Jurkat, Clone E6-1 (cell line): ENCODE measurements at regions not wholly inside any gene's neighbourhood (a gene's known extent, or its start where the extent isn't known, plus 50 kb on each side); places are given as distances from the start of the nearest gene placed in this dataset.

Source experiments
- DNase-seq: peaks from one replicate; pipeline ENCODE4 v3.0.0-alpha.2; 2011; ENCODE audit warnings: low read depth, low spot score
- H3K4me3 ChIP-seq: 2 replicates; pipeline ENCODE4 v1.5.1; 2011; ENCODE audit warnings: mild to moderate bottlenecking, low read length, control low read depth, moderate library complexity

DNA sequence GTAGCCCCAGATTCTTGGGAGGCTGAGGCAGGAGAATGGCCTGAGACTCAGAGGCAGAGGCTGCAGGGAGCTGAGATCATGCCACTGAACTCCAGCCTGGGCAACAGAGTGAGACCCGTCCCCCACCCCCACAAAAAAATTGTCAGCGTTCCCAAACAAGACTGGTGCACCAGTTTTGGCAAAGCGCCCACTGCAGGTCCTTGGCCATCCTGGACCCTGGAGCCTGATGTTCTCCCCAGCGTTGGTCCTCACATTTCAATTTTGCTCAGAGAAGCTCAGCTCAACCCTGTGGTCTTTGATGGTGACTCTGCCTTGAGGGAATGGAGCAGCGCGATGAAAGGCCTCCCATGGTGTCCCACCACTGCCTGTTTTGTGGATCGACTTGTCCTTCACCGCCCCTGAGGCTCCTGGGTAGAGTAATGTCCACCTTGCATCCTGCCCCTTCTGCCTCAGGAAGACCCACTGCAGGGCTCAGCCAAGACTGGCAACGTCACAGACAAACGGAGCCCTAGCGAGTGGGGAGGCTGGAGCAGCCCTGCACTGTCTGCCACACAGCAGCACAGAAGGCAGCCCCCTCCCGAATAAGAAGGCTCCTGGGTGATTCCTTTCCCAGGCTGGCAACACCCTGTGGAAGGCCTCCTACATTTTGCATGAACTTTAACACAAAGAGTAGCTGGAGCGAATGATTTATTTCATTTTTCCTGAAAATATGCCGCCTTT is 410.9 kb downstream of the TCERG1L start:
- no peak for DNase-seq
- no peak overlapping the region for H3K4me3 ChIP-seq

DNA sequence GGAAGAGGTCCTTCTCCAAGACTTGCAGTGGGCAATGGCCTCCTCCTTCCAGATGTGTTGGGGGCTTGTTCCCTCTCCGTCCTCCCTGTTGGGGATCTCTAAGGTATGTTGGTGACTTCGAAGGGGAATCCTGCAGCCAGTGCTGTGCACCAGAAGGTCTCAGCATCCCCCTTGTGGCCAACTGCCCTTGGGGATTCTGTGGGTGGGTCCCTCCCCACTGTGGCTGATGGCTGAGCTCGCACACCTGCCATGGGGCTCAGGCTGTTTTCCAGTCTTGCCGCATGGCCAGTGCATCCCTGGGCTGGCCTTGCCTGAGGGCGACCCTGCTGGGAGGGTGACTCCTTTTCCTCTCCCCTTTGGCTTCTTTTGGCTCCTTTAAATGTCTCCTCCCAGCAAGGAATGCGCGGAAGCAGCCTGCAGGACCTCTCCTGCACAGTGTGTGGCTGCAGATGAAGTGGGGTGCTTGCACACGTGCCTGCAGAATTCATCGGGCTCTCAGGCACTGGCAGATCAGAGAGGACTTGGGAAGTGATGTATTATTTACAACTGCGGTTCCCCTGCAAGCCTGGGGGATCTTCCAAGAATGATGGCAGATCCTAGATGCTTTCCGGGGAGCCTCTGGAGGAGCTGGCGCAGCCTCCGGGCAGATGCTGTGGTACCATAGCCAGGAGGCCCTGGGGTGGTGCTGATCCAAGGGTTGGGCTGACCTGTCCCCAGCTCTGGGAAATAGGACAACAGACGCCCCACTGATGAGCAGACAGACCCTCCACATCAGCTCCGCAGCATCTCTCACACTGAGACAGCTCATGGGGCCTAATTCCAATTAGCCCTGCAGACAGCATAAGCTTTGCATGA is 410.0 kb downstream of the TCERG1L start:
- no peak overlapping the region for H3K4me3 ChIP-seq

DNA sequence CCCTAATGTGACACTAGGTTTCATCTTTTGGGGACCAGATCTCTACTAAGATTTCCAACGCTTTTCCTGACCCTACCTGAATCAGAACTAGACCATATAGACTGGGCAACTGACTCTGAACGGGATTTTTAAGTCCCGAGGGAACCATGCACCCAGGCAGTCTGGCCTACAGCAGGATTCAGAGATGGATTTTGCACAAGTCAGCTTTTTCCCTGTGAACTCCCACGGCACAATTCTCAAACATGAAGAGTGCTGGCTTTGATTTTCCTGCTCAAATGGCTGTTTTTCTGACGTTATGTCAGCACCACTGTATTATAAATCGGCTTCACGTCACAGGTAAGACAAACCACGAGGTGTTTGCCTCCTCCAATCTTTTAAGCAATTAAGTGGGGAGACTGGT is 409.1 kb downstream of the TCERG1L start:
- no peak overlapping the region for H3K4me3 ChIP-seq
- DNase-seq = no peak

More for the DNA sequence above, 410.0 kb downstream of the TCERG1L start:
- no peak for DNase-seq

DNA sequence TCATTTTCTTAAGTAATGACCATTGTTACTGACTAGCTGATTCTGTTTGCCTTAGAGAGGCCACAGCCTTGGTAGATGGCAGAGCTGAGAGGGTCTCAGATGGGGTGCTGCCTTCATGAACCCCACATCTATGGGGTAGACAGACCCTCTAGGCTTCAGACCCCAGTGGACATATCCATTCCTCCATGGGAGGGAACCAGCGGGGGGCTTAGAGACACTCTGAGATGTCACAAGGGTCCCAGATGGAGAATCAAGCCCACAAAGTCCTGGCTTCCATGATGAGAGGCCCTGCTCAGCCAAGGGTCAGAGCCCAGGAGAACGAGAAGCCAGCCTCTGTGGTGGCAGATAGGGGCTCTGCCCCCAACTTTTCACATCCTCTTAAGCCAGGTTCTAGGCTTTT is 408.6 kb downstream of the TCERG1L start:
- no peak overlapping the region for H3K4me3 ChIP-seq
- DNase-seq = no peak

DNA sequence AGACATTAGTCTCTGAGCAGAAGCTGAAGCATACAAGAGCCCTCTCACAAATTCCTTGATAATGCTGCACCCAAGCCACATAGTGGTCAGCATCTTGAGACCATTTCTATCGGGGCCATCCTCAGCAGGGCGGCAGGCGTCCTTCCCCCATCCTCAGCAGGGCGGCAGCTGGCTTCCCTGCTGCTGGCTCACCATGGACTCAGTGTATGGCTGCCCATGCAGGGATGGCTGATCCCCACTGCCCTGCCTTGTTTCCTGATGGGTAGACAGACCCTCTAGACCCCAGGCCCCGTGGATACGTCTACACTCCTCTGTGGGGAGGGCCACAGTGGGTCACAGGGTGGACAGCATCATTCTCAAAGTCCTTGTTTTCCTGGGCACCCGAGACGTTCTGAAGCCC is 406.8 kb downstream of the TCERG1L start:
- no peak for DNase-seq
- no peak overlapping the region for H3K4me3 ChIP-seq

GRCh38 chr10:130905386-130905785 is 406.1 kb downstream of the TCERG1L start:
- no peak overlapping the region for H3K4me3 ChIP-seq
- no peak for DNase-seq

DNA sequence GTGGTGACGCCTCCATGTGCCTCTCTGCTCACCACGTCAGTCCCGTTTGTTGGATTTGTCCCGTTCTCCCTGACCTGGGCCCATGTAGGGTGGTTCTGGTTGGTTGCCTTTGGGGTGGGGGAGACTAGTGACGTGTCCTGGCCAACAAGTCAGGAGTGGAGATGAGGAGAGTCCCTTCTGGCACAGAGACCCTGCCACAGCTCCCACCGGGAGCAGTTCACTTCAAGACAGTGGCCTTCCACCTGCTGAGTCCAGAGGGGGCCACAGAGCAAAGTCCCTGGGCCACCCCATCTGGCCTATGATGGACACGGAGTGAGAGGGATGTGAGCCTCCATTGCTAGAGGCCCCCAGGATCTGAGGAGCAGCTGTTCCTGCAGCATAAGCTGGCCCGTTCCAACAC is 405.6 kb downstream of the TCERG1L start:
- no peak overlapping the region for H3K4me3 ChIP-seq

DNA sequence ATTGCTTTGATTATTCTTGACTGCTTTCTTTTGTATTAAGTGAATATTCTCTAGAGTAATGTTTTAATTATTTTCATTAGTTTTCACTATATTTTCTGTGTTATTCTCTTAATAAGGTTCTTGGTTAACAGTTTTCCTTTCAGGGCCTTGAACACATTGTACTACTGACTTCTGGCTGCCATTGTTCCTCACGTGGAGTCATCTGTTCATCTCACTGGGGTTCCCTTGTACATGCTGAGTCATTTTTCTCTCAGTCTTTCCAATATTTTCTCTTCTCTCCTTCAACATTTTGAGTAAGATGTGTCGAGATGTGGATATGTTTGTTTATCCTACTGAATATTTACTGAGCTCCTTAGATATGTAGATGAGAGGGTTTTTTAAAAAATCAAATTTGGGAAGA is 400.7 kb downstream of the TCERG1L start:
- no peak for DNase-seq
- no peak overlapping the region for H3K4me3 ChIP-seq

More for the DNA sequence above, 405.6 kb downstream of the TCERG1L start:
- DNase-seq = no peak

DNA sequence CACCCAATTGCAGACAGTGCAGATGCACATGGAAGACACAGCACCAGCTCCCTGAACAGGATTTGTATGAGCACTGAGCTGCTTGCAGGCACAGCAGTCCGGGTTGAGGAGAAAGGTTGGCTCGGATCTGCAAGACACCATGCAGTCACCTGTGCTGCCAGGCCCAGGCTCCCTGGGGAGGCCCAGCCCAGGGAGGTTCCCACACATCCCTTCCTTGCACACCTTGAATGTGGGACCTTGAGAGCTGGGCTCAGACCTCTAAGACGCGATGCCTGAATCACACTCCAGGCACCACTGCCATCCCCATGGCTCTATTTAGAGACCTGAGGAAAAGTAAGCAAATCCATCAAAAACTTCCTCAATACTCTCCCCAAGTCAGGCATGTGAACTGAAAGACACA is 397.7 kb downstream of the TCERG1L start:
- DNase-seq = no peak

DNA sequence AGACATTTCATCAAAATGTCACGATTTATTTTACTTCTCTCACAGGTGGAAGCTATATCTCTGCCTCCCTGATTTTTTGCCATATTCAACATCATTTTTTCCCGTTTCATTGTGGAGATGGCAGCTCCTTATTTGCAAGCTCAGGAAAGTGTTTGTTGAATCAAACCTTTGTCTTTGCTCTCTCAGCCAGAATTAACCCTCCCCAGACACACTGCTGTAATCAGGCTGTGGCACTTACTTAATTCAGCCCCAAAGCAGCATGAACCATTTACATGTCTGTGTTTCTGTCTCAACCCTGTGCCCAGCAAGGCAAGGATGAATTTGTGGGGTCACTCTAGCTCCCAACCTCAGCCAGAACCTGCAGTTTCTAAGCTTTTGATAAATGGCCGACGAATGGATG is 397.2 kb downstream of the TCERG1L start:
- H3K4me3 ChIP-seq = no peak overlapping the region
- no peak for DNase-seq

More for the DNA sequence above, 397.7 kb downstream of the TCERG1L start:
- no peak overlapping the region for H3K4me3 ChIP-seq

- no peak overlapping the region for H3K4me3 ChIP-seq
- DNase-seq = no peak
These were observed 396.5 kb downstream of the TCERG1L start for GRCh38 chr10:130915065-130915464.

DNA sequence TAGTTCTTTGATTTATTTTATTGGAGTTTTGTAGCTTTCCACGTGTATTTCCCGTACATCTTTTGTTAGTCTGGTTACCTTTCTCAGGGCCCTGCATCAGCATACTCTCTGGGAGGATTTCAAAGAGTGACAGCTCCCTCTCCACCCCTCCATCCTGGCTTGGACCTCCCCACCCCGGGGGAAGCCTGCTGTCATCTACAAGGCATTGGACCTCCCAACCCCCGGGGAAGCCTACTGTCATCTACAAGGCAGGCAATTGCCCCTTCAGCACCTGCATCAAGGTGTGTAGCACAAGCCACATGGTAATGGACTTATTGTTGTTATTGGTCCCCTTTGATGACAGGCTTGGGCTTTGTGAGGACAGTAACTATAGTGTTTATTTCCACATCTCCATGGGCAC is 390.1 kb downstream of the TCERG1L start:
- H3K4me3 ChIP-seq = no peak overlapping the region
- no peak for DNase-seq

- DNase-seq = no peak
- no peak overlapping the region for H3K4me3 ChIP-seq
These were observed 389.5 kb downstream of the TCERG1L start for GRCh38 chr10:130921911-130922440.

- no peak for DNase-seq
- H3K4me3 ChIP-seq = no peak overlapping the region
These were observed 387.9 kb downstream of the TCERG1L start for GRCh38 chr10:130923596-130923995.

GRCh38 chr10:130924138-130924819 is 387.2 kb downstream of the TCERG1L start:
- no peak for DNase-seq
- H3K4me3 ChIP-seq = no peak overlapping the region

DNA sequence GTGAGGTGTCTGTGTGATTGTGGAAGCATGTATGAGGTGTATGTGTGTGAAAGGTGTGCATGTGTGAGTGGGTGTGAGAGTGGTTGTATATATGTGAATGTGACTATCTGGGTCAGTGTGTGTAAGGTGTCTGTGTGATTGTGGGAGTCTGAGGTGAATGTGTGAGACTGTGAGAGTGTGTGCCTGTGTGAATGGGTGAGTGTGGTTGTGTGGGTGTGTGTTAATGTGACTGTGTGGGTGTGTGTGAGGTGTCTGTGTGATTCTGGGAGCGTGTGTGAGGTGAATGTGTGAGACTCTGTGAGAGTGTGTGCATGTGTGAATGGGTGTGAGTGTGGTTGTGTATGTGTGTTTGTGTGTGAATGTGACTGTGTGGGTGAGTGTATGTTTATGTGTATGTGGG is 385.1 kb downstream of the TCERG1L start:
- no peak for DNase-seq
- H3K4me3 ChIP-seq = no peak overlapping the region

DNA sequence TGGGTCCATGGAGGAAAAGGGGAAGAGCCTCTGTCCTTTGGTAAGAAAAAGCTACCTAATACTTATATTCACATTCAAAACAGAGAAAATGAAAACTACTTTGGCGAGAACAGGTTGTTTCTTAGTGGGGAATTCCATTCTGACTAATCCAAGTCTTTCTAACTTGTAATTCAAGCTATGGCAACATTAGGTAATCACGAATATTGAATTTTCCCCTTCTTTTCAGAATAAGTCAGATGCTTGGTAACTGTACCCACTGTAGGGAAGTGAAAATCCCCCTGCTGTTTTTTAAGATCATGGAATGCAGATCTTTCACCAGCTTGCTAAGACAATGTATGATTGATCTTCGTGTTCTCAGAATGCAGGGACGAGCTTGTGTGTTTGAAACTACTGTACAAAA is 384.4 kb downstream of the TCERG1L start:
- no peak overlapping the region for H3K4me3 ChIP-seq
- no peak for DNase-seq

DNA sequence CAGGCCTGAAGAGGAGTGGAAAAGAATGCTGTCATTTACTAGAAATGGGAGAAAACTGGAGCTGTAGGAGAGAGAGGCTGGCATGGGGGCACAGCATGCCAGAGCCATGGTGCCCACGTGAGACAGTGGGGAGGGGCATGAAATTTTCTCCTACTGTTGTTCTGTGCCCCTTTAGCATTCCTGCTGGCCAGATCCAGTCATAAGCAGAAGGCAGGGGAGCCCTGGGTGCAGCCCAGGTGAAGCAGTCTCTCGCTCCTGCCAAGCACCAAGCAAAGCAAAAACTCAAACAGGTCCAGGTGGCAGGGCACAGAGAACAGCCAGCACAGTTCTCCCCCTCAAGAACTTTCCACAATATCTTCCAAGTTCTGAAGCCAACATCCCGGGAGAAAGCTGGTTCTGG is 383.2 kb downstream of the TCERG1L start:
- no peak overlapping the region for H3K4me3 ChIP-seq
- no peak for DNase-seq

- DNase-seq = no peak
- H3K4me3 ChIP-seq = no peak overlapping the region
These were observed 381.8 kb downstream of the TCERG1L start for GRCh38 chr10:130929422-130930325.
